ENCODE measurements at regions not wholly inside any gene's neighbourhood (a gene's known extent, or its start where the extent isn't known, plus 50 kb on each side); places are given as distances from the start of the nearest gene placed in this dataset.
A peak's percentile ranks its signal among the peaks of the same experiment; 100 is the strongest.
"Not testable (repeated sequence)": the region's sequence is repeated elsewhere in the genome, so short reads cannot be mapped to it uniquely, and the experiment has no call there.

GRCh38 chr5:154642499-154643245 lies 112.5 kb upstream of the LARP1 start:
- peak; percentile 98 for ATAC-seq
- intact Hi-C loops (cut with micrococcal nuclease; ENCODE audit: unreplicated experiment): no loop called here
- Histone ChIP-seq H3K9me3 (ENCODE audit: control insufficient read depth, insufficient read depth, low read depth, low read length) (no peaks in the 10 kb centered on the region), H3K36me3 (ENCODE audit: control insufficient read depth, insufficient read depth, low read length) (no peaks in the 10 kb centered on the region), H3K27me3 (ENCODE audit: control insufficient read depth, insufficient read depth, low read length) (no peaks in the 10 kb centered on the region), H3K27ac (ENCODE audit: low read length) (no peak overlapping the region), H3K4me1 (ENCODE audit: control insufficient read depth, insufficient read depth, low read length) (no peaks in the 10 kb centered on the region), H3K4me3 (ENCODE audit: low read depth in 2 of 2, low read length in 2 of 2) (no peak overlapping the region)
- ChIA-PET POLR2A (no interaction called here), CTCF (interaction anchor here (0.7 to 1.1 kb wide), 2 partner anchors 13 to 111 kb away, joined by 3 to 4 read pairs; no protein-coding TSS in a partner anchor)
- in situ Hi-C loops (cut with HindIII; ENCODE audit: low pct_unique_long_range_greater_than_20kb, low sequenced_read_pairs): no loop called here
- BruUV-seq (replicated peaks): no TSS peak
- TF ChIP-seq POLR2AphosphoS5 (IDR thresholded peaks at IDR 0.05; ENCODE audit: low read depth, low read length): no peak
- TF ChIP-seq, protein P1, sequence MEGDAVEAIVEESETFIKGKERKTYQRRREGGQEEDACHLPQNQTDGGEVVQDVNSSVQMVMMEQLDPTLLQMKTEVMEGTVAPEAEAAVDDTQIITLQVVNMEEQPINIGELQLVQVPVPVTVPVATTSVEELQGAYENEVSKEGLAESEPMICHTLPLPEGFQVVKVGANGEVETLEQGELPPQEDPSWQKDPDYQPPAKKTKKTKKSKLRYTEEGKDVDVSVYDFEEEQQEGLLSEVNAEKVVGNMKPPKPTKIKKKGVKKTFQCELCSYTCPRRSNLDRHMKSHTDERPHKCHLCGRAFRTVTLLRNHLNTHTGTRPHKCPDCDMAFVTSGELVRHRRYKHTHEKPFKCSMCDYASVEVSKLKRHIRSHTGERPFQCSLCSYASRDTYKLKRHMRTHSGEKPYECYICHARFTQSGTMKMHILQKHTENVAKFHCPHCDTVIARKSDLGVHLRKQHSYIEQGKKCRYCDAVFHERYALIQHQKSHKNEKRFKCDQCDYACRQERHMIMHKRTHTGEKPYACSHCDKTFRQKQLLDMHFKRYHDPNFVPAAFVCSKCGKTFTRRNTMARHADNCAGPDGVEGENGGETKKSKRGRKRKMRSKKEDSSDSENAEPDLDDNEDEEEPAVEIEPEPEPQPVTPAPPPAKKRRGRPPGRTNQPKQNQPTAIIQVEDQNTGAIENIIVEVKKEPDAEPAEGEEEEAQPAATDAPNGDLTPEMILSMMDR (IDR thresholded peaks at IDR 0.05): peak; percentile 93
- no peak for TF ChIP-seq SIN3A (IDR thresholded peaks at IDR 0.05; ENCODE audit: borderline replicate concordance, insufficient read depth, low read depth, low read length)
- DNase-seq (ENCODE audit: low read depth, low spot score): no peak

GRCh38 chr5:154640213-154640831 lies 114.9 kb upstream of the LARP1 start:
- POLR2A ChIA-PET; ATAC-seq; BruUV-seq (replicated peaks); H3K4me1 ChIP-seq (ENCODE audit: control insufficient read depth, insufficient read depth, low read length); DNase-seq (ENCODE audit: low read depth, low spot score); in situ Hi-C loops (cut with HindIII; ENCODE audit: low pct_unique_long_range_greater_than_20kb, low sequenced_read_pairs); H3K4me3 ChIP-seq (ENCODE audit: low read depth in 2 of 2, low read length in 2 of 2); intact Hi-C loops (cut with micrococcal nuclease; ENCODE audit: unreplicated experiment); H3K27ac ChIP-seq (ENCODE audit: low read length); H3K27me3 ChIP-seq (ENCODE audit: control insufficient read depth, insufficient read depth, low read length); H3K36me3 ChIP-seq (ENCODE audit: control insufficient read depth, insufficient read depth, low read length); H3K9me3 ChIP-seq (ENCODE audit: control insufficient read depth, insufficient read depth, low read depth, low read length): not testable (repeated sequence)
- CTCF ChIA-PET: interaction anchor here (0.7 to 1.5 kb wide), 2 partner anchors 119 to 179 kb away, joined by 3 to 4 read pairs; no protein-coding TSS in a partner anchor
- TF ChIP-seq, protein P1 (IDR thresholded peaks at IDR 0.05): peak; percentile 75

- intact Hi-C loops (cut with micrococcal nuclease; ENCODE audit: unreplicated experiment): loop anchor here (10.0 kb wide), 1 partner anchor 662 kb away; no protein-coding TSS in a partner anchor
- H3K36me3 ChIP-seq (ENCODE audit: control insufficient read depth, insufficient read depth, low read length); H3K27ac ChIP-seq (ENCODE audit: low read length); in situ Hi-C loops (cut with HindIII; ENCODE audit: low pct_unique_long_range_greater_than_20kb, low sequenced_read_pairs); H3K9me3 ChIP-seq (ENCODE audit: control insufficient read depth, insufficient read depth, low read depth, low read length); H3K4me1 ChIP-seq (ENCODE audit: control insufficient read depth, insufficient read depth, low read length); H3K4me3 ChIP-seq (ENCODE audit: low read depth in 2 of 2, low read length in 2 of 2); POLR2A ChIA-PET; H3K27me3 ChIP-seq (ENCODE audit: control insufficient read depth, insufficient read depth, low read length); CTCF ChIA-PET; BruUV-seq (replicated peaks); ATAC-seq; DNase-seq (ENCODE audit: low read depth, low spot score): not testable (repeated sequence)
Measured at GRCh38 chr5:154636786-154637185, 118.4 kb upstream of the LARP1 start.

GRCh38 chr5:154636271-154636670 lies 118.9 kb upstream of the LARP1 start:
- BruUV-seq (replicated peaks); H3K4me1 ChIP-seq (ENCODE audit: control insufficient read depth, insufficient read depth, low read length); DNase-seq (ENCODE audit: low read depth, low spot score); H3K9me3 ChIP-seq (ENCODE audit: control insufficient read depth, insufficient read depth, low read depth, low read length); POLR2A ChIA-PET; H3K36me3 ChIP-seq (ENCODE audit: control insufficient read depth, insufficient read depth, low read length); in situ Hi-C loops (cut with HindIII; ENCODE audit: low pct_unique_long_range_greater_than_20kb, low sequenced_read_pairs); CTCF ChIA-PET; ATAC-seq; H3K27ac ChIP-seq (ENCODE audit: low read length); H3K4me3 ChIP-seq (ENCODE audit: low read depth in 2 of 2, low read length in 2 of 2); H3K27me3 ChIP-seq (ENCODE audit: control insufficient read depth, insufficient read depth, low read length): not testable (repeated sequence)
- intact Hi-C loops (cut with micrococcal nuclease; ENCODE audit: unreplicated experiment): loop anchor here (10.0 kb wide), 1 partner anchor 661 kb away; no protein-coding TSS in a partner anchor

DNA sequence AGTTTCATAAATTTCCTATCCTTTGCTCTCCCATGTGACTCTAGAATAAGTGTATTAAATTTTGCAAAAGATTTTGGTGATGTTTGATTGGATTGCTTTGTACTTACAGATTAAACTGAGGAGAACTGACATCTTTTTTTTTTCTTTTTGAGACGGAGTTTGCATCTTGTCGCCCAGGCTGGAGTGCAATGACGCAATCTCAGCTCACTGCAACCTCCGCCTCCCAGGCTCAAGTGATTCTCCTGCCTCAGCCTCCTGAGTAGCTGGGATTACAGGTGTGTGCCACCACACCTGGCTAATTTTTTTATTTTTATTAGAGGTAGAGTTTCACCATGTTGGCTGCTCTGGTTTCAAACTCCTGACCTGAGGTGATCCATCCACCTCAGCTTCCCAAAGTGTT lies 121.4 kb upstream of the LARP1 start:
- H3K27ac ChIP-seq (ENCODE audit: low read length); H3K36me3 ChIP-seq (ENCODE audit: control insufficient read depth, insufficient read depth, low read length); H3K4me3 ChIP-seq (ENCODE audit: low read depth in 2 of 2, low read length in 2 of 2); ATAC-seq; in situ Hi-C loops (cut with HindIII; ENCODE audit: low pct_unique_long_range_greater_than_20kb, low sequenced_read_pairs); BruUV-seq (replicated peaks); H3K27me3 ChIP-seq (ENCODE audit: control insufficient read depth, insufficient read depth, low read length); H3K4me1 ChIP-seq (ENCODE audit: control insufficient read depth, insufficient read depth, low read length); DNase-seq (ENCODE audit: low read depth, low spot score); H3K9me3 ChIP-seq (ENCODE audit: control insufficient read depth, insufficient read depth, low read depth, low read length); POLR2A ChIA-PET: not testable (repeated sequence)
- intact Hi-C loops (cut with micrococcal nuclease; ENCODE audit: unreplicated experiment): loop anchor here (10.0 kb wide), 1 partner anchor 659 kb away; no protein-coding TSS in a partner anchor
- CTCF ChIA-PET: interaction anchor here (0.7 kb wide), 1 partner anchor 768 kb away, joined by 3 read pairs; no protein-coding TSS in a partner anchor
